HG02763 (cell line): ENCODE measurements at regions not wholly inside any gene's neighbourhood (a gene's known extent, or its start where the extent isn't known, plus 50 kb on each side); places are given as distances from the start of the nearest gene placed in this dataset.

Experiments
- ATAC-seq: cut with Tn5 transposase; IDR thresholded peaks from one replicate; pipeline ENCODE4 v1.9.1; 2021; ENCODE audit warnings: mild to moderate bottlenecking, moderate library complexity; ENCODE audit not compliant: unreplicated experiment

GRCh38 chr6:166010136-166010960 is 157.3 kb downstream of the TBXT start:
- no peak for ATAC-seq

- no peak for ATAC-seq
These were observed 158.1 kb downstream of the TBXT start for GRCh38 chr6:166009385-166010031.

GRCh38 chr6:166008441-166009369 is 158.9 kb downstream of the TBXT start:
- no peak for ATAC-seq

GRCh38 chr6:166007349-166008263 is 160.0 kb downstream of the TBXT start:
- no peak for ATAC-seq

GRCh38 chr6:166006900-166007301 is 160.8 kb downstream of the TBXT start:
- no peak for ATAC-seq

- no peak for ATAC-seq
These were observed 161.4 kb downstream of the TBXT start for GRCh38 chr6:166005944-166006899.

GRCh38 chr6:166005401-166005943 is 162.2 kb downstream of the TBXT start:
- no peak for ATAC-seq

- no peak for ATAC-seq
These were observed 162.8 kb downstream of the TBXT start for GRCh38 chr6:166004876-166005275.

GRCh38 chr6:166004471-166004870 is 163.2 kb downstream of the TBXT start:
- no peak for ATAC-seq

GRCh38 chr6:166003569-166003968 is 164.1 kb downstream of the TBXT start:
- no peak for ATAC-seq

GRCh38 chr6:166001359-166001758 is 166.3 kb downstream of the TBXT start:
- ATAC-seq: no peak

- no peak for ATAC-seq
These were observed 168.4 kb downstream of the TBXT start for GRCh38 chr6:165999279-165999678.

- ATAC-seq: no peak
These were observed 169.6 kb downstream of the TBXT start for GRCh38 chr6:165998072-165998471.

- ATAC-seq: no peak
These were observed 176.3 kb downstream of the TBXT start for GRCh38 chr6:165991341-165991740.

GRCh38 chr6:165990216-165990615 is 177.4 kb downstream of the TBXT start:
- ATAC-seq: no peak

- no peak for ATAC-seq
These were observed 178.7 kb downstream of the TBXT start for GRCh38 chr6:165988757-165989456.

- ATAC-seq: no peak
These were observed 179.3 kb downstream of the TBXT start for GRCh38 chr6:165988302-165988756.
